ENCODE measurements at regions not wholly inside any gene's neighbourhood (a gene's known extent, or its start where the extent isn't known, plus 50 kb on each side); places are given as distances from the start of the nearest gene placed in this dataset.

DNA sequence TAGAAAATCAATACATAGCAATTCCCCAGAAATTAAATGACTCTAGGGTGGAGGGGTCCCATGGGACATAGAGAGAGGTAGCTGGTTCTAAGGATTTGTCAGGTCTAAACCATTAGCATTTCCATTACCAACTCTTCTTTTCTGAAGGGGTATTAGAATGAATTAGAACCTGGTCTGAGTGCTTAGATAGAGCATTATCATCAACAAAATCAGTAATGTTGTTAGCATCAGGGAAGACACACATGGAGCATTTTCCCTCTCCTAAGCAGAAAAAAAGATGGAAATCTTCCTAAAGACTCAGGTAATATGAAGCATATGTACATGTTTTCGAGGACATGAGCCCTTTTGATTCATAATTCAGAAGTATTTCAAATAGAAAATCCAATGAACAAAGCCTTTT, 984.4 kb upstream of the NCAM2 start:
- H3K27ac ChIP-seq (ENCODE audit: low read depth, low read length, poor library complexity, severe bottlenecking), result no peak overlapping the region
- no peaks in the 10 kb centered on the region for H3K9me2 ChIP-seq (ENCODE audit: insufficient read depth, low read length)
- no peak overlapping the region for H3K4me2 ChIP-seq (ENCODE audit: low read length)
- DNase-seq (ENCODE audit: low spot score), result no peak
- ChIA-PET CTCF (ENCODE audit: unreplicated experiment) (no interaction called here), POLR2A (no interaction called here)
- intact Hi-C loops (cut with micrococcal nuclease; ENCODE audit: unreplicated experiment), result no loop called here
- no peaks in the 10 kb centered on the region for H4K20me1 ChIP-seq (ENCODE audit: insufficient read depth, low read length)
- no TSS peak for BruUV-seq (replicated peaks)
- no peak overlapping the region for H2AFZ ChIP-seq (ENCODE audit: low read length)
- no peak for TF ChIP-seq EZH2phosphoT487 (IDR thresholded peaks at IDR 0.05; ENCODE audit: borderline replicate concordance, low read depth, low read length)
- TF ChIP-seq, protein P1, sequence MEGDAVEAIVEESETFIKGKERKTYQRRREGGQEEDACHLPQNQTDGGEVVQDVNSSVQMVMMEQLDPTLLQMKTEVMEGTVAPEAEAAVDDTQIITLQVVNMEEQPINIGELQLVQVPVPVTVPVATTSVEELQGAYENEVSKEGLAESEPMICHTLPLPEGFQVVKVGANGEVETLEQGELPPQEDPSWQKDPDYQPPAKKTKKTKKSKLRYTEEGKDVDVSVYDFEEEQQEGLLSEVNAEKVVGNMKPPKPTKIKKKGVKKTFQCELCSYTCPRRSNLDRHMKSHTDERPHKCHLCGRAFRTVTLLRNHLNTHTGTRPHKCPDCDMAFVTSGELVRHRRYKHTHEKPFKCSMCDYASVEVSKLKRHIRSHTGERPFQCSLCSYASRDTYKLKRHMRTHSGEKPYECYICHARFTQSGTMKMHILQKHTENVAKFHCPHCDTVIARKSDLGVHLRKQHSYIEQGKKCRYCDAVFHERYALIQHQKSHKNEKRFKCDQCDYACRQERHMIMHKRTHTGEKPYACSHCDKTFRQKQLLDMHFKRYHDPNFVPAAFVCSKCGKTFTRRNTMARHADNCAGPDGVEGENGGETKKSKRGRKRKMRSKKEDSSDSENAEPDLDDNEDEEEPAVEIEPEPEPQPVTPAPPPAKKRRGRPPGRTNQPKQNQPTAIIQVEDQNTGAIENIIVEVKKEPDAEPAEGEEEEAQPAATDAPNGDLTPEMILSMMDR (conservative IDR thresholded peaks at IDR 0.05; ENCODE audit: low read length), result no peak
- no peaks in the 10 kb centered on the region for H3K79me2 ChIP-seq (ENCODE audit: insufficient read depth, low read depth, low read length)
- peaks cover 18% of the 10 kb centered on the region; the same call in 1 of the 2 replicates for H3K9me3 ChIP-seq (ENCODE audit: low read length)
- H3K4me1 ChIP-seq (ENCODE audit: insufficient read depth, low read length, poor library complexity, severe bottlenecking), result no peaks in the 10 kb centered on the region
- H3K36me3 ChIP-seq (ENCODE audit: insufficient read depth, low read length), result no peaks in the 10 kb centered on the region
- no peak overlapping the region for H3K4me3 ChIP-seq (ENCODE audit: low read depth, low read length, poor library complexity, severe bottlenecking)

DNA sequence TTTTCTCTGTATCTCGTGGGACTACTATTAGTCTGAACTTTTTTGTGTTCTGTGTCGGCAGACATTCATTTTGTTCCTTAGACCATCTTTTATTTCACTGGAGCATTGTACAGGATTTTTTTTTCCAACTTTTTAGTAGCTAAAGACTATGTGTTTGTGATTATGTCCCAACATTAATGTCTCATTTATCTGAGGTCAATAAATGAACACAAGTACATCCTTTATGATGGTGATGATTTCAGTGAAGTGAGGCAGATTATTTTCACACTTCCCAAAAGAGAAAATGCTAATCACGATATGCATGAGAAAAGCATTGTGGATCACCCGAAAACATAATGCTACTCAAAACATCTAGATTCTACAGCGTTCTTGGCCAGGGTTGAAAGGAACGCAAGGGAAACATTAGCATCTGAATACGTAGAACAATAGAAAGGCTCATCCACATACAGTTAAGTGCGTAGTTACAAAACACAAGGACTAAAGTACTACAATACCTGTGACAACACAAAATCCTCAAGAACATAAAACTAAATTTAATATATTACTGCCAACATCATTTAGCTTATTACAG, 981.7 kb upstream of the NCAM2 start:
- Histone ChIP-seq H3K4me1 (ENCODE audit: insufficient read depth, low read length, poor library complexity, severe bottlenecking) (no peaks in the 10 kb centered on the region), H2AFZ (ENCODE audit: low read length) (no peak overlapping the region), H3K9me3 (ENCODE audit: low read length) (peaks cover 23% of the 10 kb centered on the region; the same call in 1 of the 2 replicates), H3K9me2 (ENCODE audit: insufficient read depth, low read length) (no peaks in the 10 kb centered on the region), H3K36me3 (ENCODE audit: insufficient read depth, low read length) (no peaks in the 10 kb centered on the region), H3K79me2 (ENCODE audit: insufficient read depth, low read depth, low read length) (no peaks in the 10 kb centered on the region), H3K27ac (ENCODE audit: low read depth, low read length, poor library complexity, severe bottlenecking) (no peak overlapping the region), H3K4me2 (ENCODE audit: low read length) (no peak overlapping the region), H3K4me3 (ENCODE audit: low read depth, low read length, poor library complexity, severe bottlenecking) (no peak overlapping the region), H4K20me1 (ENCODE audit: insufficient read depth, low read length) (no peaks in the 10 kb centered on the region)
- intact Hi-C loops (cut with micrococcal nuclease; ENCODE audit: unreplicated experiment), result no loop called here
- no TSS peak for BruUV-seq (replicated peaks)
- CTCF ChIA-PET (ENCODE audit: unreplicated experiment), result no interaction called here
- POLR2A ChIA-PET, result no interaction called here
- TF ChIP-seq EZH2phosphoT487 (IDR thresholded peaks at IDR 0.05; ENCODE audit: borderline replicate concordance, low read depth, low read length), result no peak
- TF ChIP-seq, protein P1 (conservative IDR thresholded peaks at IDR 0.05; ENCODE audit: low read length), result no peak
- no peak for DNase-seq (ENCODE audit: low spot score)

DNA sequence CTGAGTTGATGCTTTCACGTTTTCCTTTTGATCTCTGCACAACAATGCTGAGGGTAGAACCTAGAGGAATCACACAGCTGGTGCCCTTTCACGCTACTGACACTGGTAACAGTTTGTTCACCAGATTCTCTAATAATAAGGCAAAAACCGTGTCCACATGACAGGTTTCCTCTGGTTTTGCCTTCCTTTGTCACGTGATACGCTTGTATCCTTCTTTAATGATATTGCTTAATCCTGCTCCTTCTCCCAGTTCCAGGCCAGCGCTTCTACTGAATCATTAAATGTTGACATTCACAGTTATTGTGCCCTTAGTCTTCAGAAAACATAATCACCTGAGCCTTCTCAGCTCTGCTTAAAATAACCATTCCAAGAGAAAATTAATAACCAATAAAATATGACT, 978.2 kb upstream of the NCAM2 start:
- no peak overlapping the region for H2AFZ ChIP-seq (ENCODE audit: low read length)
- no peaks in the 10 kb centered on the region for H3K4me1 ChIP-seq (ENCODE audit: insufficient read depth, low read length, poor library complexity, severe bottlenecking)
- no peak overlapping the region for H3K27ac ChIP-seq (ENCODE audit: low read depth, low read length, poor library complexity, severe bottlenecking)
- no peak for DNase-seq (ENCODE audit: low spot score)
- ChIA-PET CTCF (ENCODE audit: unreplicated experiment) (no interaction called here), POLR2A (interaction anchor here (0.7 kb wide), 1 partner anchor 99 kb away, joined by 3 read pairs; no protein-coding TSS in a partner anchor)
- no peaks in the 10 kb centered on the region for H3K79me2 ChIP-seq (ENCODE audit: insufficient read depth, low read depth, low read length)
- H3K4me2 ChIP-seq (ENCODE audit: low read length), result no peak overlapping the region
- H3K36me3 ChIP-seq (ENCODE audit: insufficient read depth, low read length), result no peaks in the 10 kb centered on the region
- H3K9me3 ChIP-seq (ENCODE audit: low read length), result peaks cover 20% of the 10 kb centered on the region; the same call in 1 of the 2 replicates
- no peak overlapping the region for H3K4me3 ChIP-seq (ENCODE audit: low read depth, low read length, poor library complexity, severe bottlenecking)
- intact Hi-C loops (cut with micrococcal nuclease; ENCODE audit: unreplicated experiment), result no loop called here
- no peaks in the 10 kb centered on the region for H4K20me1 ChIP-seq (ENCODE audit: insufficient read depth, low read length)
- BruUV-seq (replicated peaks), result no TSS peak
- no peaks in the 10 kb centered on the region for H3K9me2 ChIP-seq (ENCODE audit: insufficient read depth, low read length)
- no peak for TF ChIP-seq EZH2phosphoT487 (IDR thresholded peaks at IDR 0.05; ENCODE audit: borderline replicate concordance, low read depth, low read length)
- TF ChIP-seq, protein P1 (conservative IDR thresholded peaks at IDR 0.05; ENCODE audit: low read length), result no peak

Measured in OCI-LY7 (cell line).